Right forelimb (tissue), 1 donor: ENCODE measurements at regions not wholly inside any gene's neighbourhood (a gene's known extent, or its start where the extent isn't known, plus 50 kb on each side); places are given as distances from the start of the nearest gene placed in this dataset.

Source experiments
- DNase-seq: peaks from one replicate; pipeline ENCODE4 v3.0.0-alpha.2; 2018

GRCh38 chr1:82927753-82928152 lies 1071.2 kb downstream of the TTLL7 start:
- no peak for DNase-seq

GRCh38 chr1:82924666-82925065 lies 1074.3 kb downstream of the TTLL7 start:
- DNase-seq, result no peak

GRCh38 chr1:82923931-82924330 lies 1075.0 kb downstream of the TTLL7 start:
- DNase-seq, result no peak

- DNase-seq, result no peak
Measured at GRCh38 chr1:82921759-82922158, 1077.2 kb downstream of the TTLL7 start.

- no peak for DNase-seq
Measured at GRCh38 chr1:82920418-82921248, 1078.3 kb downstream of the TTLL7 start.

- no peak for DNase-seq
Measured at GRCh38 chr1:82919837-82920236, 1079.1 kb downstream of the TTLL7 start.

- no peak for DNase-seq
Measured at GRCh38 chr1:82907313-82907712, 1091.6 kb downstream of the TTLL7 start.

GRCh38 chr1:82903626-82904025 lies 1095.3 kb downstream of the TTLL7 start:
- no peak for DNase-seq

- DNase-seq, result no peak
Measured at GRCh38 chr1:82901561-82901960, 1097.4 kb downstream of the TTLL7 start.

GRCh38 chr1:82901118-82901517 lies 1097.8 kb downstream of the TTLL7 start:
- DNase-seq, result no peak

- DNase-seq, result no peak
Measured at GRCh38 chr1:82899017-82899416, 1098.3 kb downstream of the ADGRL2 start.

GRCh38 chr1:82897549-82897948 lies 1096.8 kb downstream of the ADGRL2 start:
- no peak for DNase-seq

GRCh38 chr1:82896036-82896435 lies 1095.3 kb downstream of the ADGRL2 start:
- no peak for DNase-seq

GRCh38 chr1:82894635-82895034 lies 1093.9 kb downstream of the ADGRL2 start:
- no peak for DNase-seq

GRCh38 chr1:82893712-82894470 lies 1093.2 kb downstream of the ADGRL2 start:
- no peak for DNase-seq

GRCh38 chr1:82880506-82880905 lies 1079.8 kb downstream of the ADGRL2 start:
- DNase-seq, result no peak

GRCh38 chr1:82879701-82880305 lies 1079.1 kb downstream of the ADGRL2 start:
- DNase-seq, result no peak

- no peak for DNase-seq
Measured at GRCh38 chr1:82875170-82875569, 1074.4 kb downstream of the ADGRL2 start.

GRCh38 chr1:82874041-82874440 lies 1073.3 kb downstream of the ADGRL2 start:
- DNase-seq, result no peak

- DNase-seq, result no peak
Measured at GRCh38 chr1:82870332-82870731, 1069.6 kb downstream of the ADGRL2 start.

- DNase-seq, result no peak
Measured at GRCh38 chr1:82867781-82868180, 1067.0 kb downstream of the ADGRL2 start.

GRCh38 chr1:82861749-82862148 lies 1061.0 kb downstream of the ADGRL2 start:
- DNase-seq, result no peak

GRCh38 chr1:82858031-82858430 lies 1057.3 kb downstream of the ADGRL2 start:
- no peak for DNase-seq

- no peak for DNase-seq
Measured at GRCh38 chr1:82849460-82849859, 1048.7 kb downstream of the ADGRL2 start.
